Kidney (tissue), 13 donors: ENCODE measurements at regions not wholly inside any gene's neighbourhood (a gene's known extent, or its start where the extent isn't known, plus 50 kb on each side); places are given as distances from the start of the nearest gene placed in this dataset.

ENCODE experiments used
- DNase-seq, 5 donors: peaks; one replicate each; pipeline ENCODE4 v3.0.0-alpha.2; 2013 to 2020
- FAIRE-seq: peaks from 2 replicates; lab custom pipeline; 2012; peaks lifted over from hg19 to GRCh38; lab: Jason Lieb, UNC
- H3K27ac ChIP-seq, 2 donors: one replicate each; pipeline ENCODE4 v1.7.0; 2013; ENCODE audit warnings: low read depth in 2 of 2, low read length in 2 of 2, inconsistent platforms in 1 of 2
- H3K27me3 ChIP-seq: one replicate; pipeline ENCODE4 v1.7.1; 2013; ENCODE audit warnings: low read length, inconsistent platforms; ENCODE audit not compliant: control insufficient read depth, insufficient read depth
- H3K36me3 ChIP-seq, 3 donors: one replicate each; pipeline versions ENCODE4 v1.7.0 to v1.7.1; 2013; ENCODE audit warnings: low read length in 3 of 3, control low read depth in 1 of 3, inconsistent platforms in 1 of 3; ENCODE audit not compliant: insufficient read depth in 3 of 3, control insufficient read depth in 2 of 3
- H3K4me1 ChIP-seq, 3 donors: one replicate each; pipeline versions ENCODE4 v1.7.0 to v1.7.1; 2013; ENCODE audit warnings: low read length in 3 of 3, inconsistent platforms in 1 of 3, low read depth in 1 of 3; ENCODE audit not compliant: control insufficient read depth in 2 of 3, insufficient read depth in 2 of 3
- H3K4me3 ChIP-seq, 3 donors: one replicate each; pipeline versions ENCODE4 v1.7.0 to v1.8.1; 2013; ENCODE audit warnings: low read length in 3 of 3, control low read depth in 1 of 3, inconsistent platforms in 1 of 3
- H3K9ac ChIP-seq, 3 donors: one replicate each; pipeline versions ENCODE4 v1.7.0 to v1.7.1; 2013; ENCODE audit warnings: low read length in 3 of 3, control low read depth in 1 of 3, inconsistent platforms in 1 of 3
- H3K9me3 ChIP-seq, 3 donors: one replicate each; pipeline versions ENCODE4 v1.7.0 to v1.7.1; 2013; ENCODE audit warnings: low read length in 3 of 3, control low read depth in 1 of 3, inconsistent platforms in 1 of 3; ENCODE audit not compliant: control insufficient read depth in 2 of 3, insufficient read depth in 1 of 3
- intact Hi-C: fragments of 100-400 bp; cut with DNase I; formaldehyde crosslinking; loops from one replicate; pipeline ENCODE4 v1.11.1; 2022
- TF ChIP-seq, protein P1 (sequence below): IDR thresholded peaks from 3 replicates; pipeline ENCODE4 v1.5.1; 2012; ENCODE audit warnings: mild to moderate bottlenecking, moderate library complexity, borderline replicate concordance; ENCODE audit not compliant: insufficient read depth; ENCODE audit errors: extremely low read depth
- donor health status: control.
- donor health status: control.
- donor health status: control.
- donor health status: control.
- donor health status: control.
- donor health status: DM: yes; HTN: yes; CAD: no.
- donor health status: Normal renal cell carcinoma (clear cell type).

DNA sequence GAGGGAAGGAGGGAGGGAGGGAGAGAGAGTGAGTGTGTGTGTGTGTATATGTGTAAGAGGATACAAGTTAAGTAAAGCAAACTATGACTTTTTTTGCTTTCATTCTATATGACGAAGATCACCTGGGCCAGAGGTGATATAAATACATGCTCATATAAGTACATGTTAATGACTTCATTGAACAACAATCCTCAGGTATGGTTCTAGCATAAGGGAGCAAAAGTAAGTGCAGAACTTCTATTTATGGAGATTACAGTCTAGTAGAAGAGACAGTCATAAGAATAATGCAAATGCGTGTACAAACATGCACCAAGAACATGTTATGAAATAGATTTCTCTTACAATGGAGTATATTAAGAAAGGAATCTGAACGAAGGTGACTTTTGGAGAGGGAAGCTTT, 1804.0 kb downstream of the MAT2B start:
- H3K36me3 ChIP-seq = no peaks in the 10 kb centered on the region
- no peaks in the 10 kb centered on the region for H3K27me3 ChIP-seq
- no peaks in the 10 kb centered on the region for H3K9me3 ChIP-seq
- no peaks in the 10 kb centered on the region for H3K4me1 ChIP-seq
- intact Hi-C loops = no loop called here
- DNase-seq (no peak), FAIRE-seq (no peak)
- no peak overlapping the region for H3K4me3 ChIP-seq
- TF ChIP-seq, protein P1, sequence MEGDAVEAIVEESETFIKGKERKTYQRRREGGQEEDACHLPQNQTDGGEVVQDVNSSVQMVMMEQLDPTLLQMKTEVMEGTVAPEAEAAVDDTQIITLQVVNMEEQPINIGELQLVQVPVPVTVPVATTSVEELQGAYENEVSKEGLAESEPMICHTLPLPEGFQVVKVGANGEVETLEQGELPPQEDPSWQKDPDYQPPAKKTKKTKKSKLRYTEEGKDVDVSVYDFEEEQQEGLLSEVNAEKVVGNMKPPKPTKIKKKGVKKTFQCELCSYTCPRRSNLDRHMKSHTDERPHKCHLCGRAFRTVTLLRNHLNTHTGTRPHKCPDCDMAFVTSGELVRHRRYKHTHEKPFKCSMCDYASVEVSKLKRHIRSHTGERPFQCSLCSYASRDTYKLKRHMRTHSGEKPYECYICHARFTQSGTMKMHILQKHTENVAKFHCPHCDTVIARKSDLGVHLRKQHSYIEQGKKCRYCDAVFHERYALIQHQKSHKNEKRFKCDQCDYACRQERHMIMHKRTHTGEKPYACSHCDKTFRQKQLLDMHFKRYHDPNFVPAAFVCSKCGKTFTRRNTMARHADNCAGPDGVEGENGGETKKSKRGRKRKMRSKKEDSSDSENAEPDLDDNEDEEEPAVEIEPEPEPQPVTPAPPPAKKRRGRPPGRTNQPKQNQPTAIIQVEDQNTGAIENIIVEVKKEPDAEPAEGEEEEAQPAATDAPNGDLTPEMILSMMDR = no peak
- no peak overlapping the region for H3K9ac ChIP-seq
- H3K27ac ChIP-seq = no peak overlapping the region

DNA sequence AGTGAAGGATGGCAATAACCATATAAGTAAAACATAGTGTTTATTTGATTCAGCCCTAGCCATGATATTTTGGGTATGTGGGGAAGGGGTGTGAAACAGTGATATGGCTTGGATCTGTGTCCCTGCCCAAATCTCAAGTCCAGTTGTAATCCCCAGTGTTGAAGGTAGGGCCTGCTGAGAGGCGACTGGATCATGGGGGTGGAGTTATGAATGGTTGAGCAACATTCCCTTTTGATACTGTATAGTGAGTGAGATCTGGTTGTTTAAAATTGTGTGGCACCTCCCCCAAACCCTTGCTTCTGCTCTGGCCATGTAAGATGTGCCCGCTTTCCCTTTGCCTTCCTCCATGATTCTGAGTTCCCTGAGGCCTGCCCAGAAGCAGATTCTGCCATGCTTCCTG, 1804.6 kb downstream of the MAT2B start:
- TF ChIP-seq, protein P1 = no peak
- no peak for FAIRE-seq

DNA sequence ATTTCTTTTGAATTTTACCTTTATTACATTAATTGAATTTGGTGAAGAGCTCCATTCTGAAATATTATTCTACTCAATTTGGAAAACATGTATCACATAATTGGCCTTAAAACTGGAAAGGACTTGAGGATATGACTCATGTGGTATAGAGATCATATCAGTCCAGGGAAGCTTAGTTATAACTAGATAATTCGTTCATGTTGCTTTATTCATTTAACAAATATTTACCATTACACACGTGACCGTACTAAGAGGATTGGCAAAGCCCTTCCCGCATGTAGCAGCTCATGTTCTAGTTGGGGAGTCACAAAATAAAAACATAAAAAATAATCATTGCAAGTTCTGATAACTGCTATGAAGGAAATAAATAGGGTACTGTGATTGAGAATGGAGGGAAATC, 1816.5 kb downstream of the MAT2B start:
- no peak overlapping the region for H3K27ac ChIP-seq
- FAIRE-seq (no peak), DNase-seq (no peak)
- intact Hi-C loops = no loop called here
- H3K27me3 ChIP-seq = no peaks in the 10 kb centered on the region
- TF ChIP-seq, protein P1 = no peak
- H3K9ac ChIP-seq = no peak overlapping the region
- H3K36me3 ChIP-seq = no peaks in the 10 kb centered on the region
- H3K4me3 ChIP-seq = no peak overlapping the region
- no peaks in the 10 kb centered on the region for H3K9me3 ChIP-seq
- no peaks in the 10 kb centered on the region for H3K4me1 ChIP-seq

More for the DNA sequence above, 1804.6 kb downstream of the MAT2B start:
- Histone ChIP-seq H3K4me3 (no peak overlapping the region), H3K27me3 (no peaks in the 10 kb centered on the region), H3K36me3 (no peaks in the 10 kb centered on the region), H3K9ac (no peak overlapping the region), H3K27ac (no peak overlapping the region), H3K9me3 (no peaks in the 10 kb centered on the region), H3K4me1 (no peaks in the 10 kb centered on the region)
- DNase-seq = no peak
- intact Hi-C loops = no loop called here

DNA sequence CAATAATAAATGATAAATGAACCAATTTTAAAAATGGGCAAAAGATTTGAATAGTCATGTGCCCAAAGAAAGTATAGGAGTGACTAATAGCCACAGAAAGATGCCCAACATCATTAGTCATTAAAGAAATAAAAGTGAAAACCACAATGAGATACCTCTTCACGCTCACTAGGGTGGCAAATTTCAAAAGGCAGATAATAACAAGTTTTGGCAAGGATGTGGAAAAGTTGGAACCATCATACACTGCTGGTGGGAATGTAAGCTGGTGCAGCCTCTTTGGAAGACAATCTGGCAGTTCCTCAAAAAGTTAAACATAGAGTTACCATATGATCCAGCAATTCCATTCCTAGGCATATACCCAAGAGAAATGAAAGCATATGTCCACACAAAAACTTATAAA, 1819.8 kb downstream of the MAT2B start:
- Histone ChIP-seq H3K9ac (no peak overlapping the region), H3K27ac (no peak overlapping the region), H3K36me3 (no peaks in the 10 kb centered on the region), H3K4me1 (no peaks in the 10 kb centered on the region), H3K4me3 (no peak overlapping the region), H3K27me3 (no peaks in the 10 kb centered on the region), H3K9me3 (no peaks in the 10 kb centered on the region)
- FAIRE-seq (no peak), DNase-seq (no peak)
- intact Hi-C loops = no loop called here
- TF ChIP-seq, protein P1 = no peak
